ENCODE measurements at regions not wholly inside any gene's neighbourhood (a gene's known extent, or its start where the extent isn't known, plus 50 kb on each side); places are given as distances from the start of the nearest gene placed in this dataset.

DNA sequence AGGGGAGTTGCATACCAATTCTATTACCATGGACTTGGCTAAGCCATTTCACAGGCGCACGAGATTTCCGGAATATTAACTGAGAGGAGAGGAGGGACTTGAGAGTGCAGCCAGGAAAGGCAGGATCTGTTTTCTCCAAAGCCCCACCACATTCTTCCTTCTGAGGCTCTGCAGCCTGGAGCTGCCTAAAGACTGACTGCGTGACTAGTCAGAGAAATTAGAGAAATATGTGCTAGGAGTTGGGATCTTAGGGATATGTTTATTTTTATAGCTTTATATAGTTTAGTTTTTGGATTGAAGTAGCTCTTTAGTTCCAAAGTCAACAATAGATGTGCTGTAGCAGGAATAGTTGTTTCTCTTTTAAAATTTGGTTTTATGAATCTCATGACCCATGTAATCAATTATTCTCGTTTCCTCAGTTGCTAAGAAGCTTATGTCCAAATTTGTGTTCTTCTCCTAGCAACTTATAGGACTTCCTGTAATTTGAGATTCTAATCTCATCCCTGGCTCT is 300.1 kb upstream of the DDX53 start:
- TF ChIP-seq NR3C1 (IDR thresholded peaks at IDR 0.05) (no peak), FOSL2 (IDR thresholded peaks at IDR 0.05) (no peak), FOSL2 (CRISPR knock-in tag; IDR thresholded peaks at IDR 0.05) (no peak)
- TF ChIP-seq, protein P1, sequence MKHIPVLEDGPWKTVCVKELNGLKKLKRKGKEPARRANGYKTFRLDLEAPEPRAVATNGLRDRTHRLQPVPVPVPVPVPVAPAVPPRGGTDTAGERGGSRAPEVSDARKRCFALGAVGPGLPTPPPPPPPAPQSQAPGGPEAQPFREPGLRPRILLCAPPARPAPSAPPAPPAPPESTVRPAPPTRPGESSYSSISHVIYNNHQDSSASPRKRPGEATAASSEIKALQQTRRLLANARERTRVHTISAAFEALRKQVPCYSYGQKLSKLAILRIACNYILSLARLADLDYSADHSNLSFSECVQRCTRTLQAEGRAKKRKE (CRISPR knock-in tag; IDR thresholded peaks at IDR 0.05; ENCODE audit: low read depth) = no peak
- Histone ChIP-seq H3K9me3 (no peaks in the 10 kb centered on the region), H3K4me1 (no peaks in the 10 kb centered on the region), H3K4me3 (no peak overlapping the region), H3K27ac (no peak overlapping the region), H3K4me2 (no peak overlapping the region)
- ChIA-PET CTCF (no interaction called here), POLR2A (no interaction called here)
- no peak for DNase-seq (ENCODE audit: low read depth in 1 of 2, low spot score in 1 of 2)
- ATAC-seq = no peak
- FAIRE-seq = peak; percentile 86
- 13% methylated on average over 5 of the region's 5 CpGs for WGBS (ENCODE audit: missing lambda C conversion rate)

DNA sequence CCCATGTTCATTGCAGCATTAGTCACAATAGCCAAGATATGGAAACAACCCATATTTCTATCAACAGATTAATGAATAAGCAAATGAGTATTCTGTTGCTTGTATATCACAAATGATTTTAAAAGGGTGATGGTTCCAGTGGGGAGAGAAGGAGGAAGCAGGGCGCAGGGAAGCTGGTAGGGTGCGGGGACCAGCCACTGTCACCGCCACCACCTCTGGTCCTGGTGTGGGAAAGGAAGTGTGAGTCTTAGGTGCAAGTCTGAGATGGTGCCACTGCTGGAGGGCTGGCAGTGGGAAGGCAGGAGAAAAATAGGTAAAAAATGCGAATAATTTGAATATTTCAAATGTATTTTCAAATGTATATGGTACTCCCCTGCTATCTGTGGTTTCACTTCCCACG is 286.8 kb upstream of the DDX53 start:
- ATAC-seq (no peak), DNase-seq (ENCODE audit: low read depth in 1 of 2, low spot score in 1 of 2) (no peak), FAIRE-seq (no peak)
- WGBS (ENCODE audit: missing lambda C conversion rate) = 45% methylated on average over 5 of the region's 5 CpGs
- no peak overlapping the region for H3K27ac ChIP-seq
- H3K9me3 ChIP-seq = no peaks in the 10 kb centered on the region
- POLR2A ChIA-PET = no interaction called here
- H3K4me2 ChIP-seq = no peak overlapping the region
- H3K4me3 ChIP-seq = no peak overlapping the region
- H3K4me1 ChIP-seq = no peaks in the 10 kb centered on the region
- TF ChIP-seq CBX2 (IDR thresholded peaks at IDR 0.05; ENCODE audit: borderline replicate concordance, low read depth) (no peak), RCOR1 (IDR thresholded peaks at IDR 0.05; ENCODE audit: low read depth, low read length) (no peak), RFX5 (IDR thresholded peaks at IDR 0.05) (no peak), ZNF302 (CRISPR knock-in tag; IDR thresholded peaks at IDR 0.05) (no peak), JUNB (IDR thresholded peaks at IDR 0.05) (no peak), POLR2A (IDR thresholded peaks at IDR 0.05; ENCODE audit: low read length) (no peak), MAZ (IDR thresholded peaks at IDR 0.05; ENCODE audit: borderline replicate concordance, low read depth, low read length) (no peak), FOSL2 (IDR thresholded peaks at IDR 0.05) (no peak), FOSL2 (CRISPR knock-in tag; IDR thresholded peaks at IDR 0.05) (no peak), NFE2L2 (conservative IDR thresholded peaks at IDR 0.05; ENCODE audit: low read length) (no peak), CHD4 (IDR thresholded peaks at IDR 0.05; ENCODE audit: borderline replicate concordance) (no peak), MYC (IDR thresholded peaks at IDR 0.05; ENCODE audit: borderline replicate concordance, low read length) (no peak), CBX8 (IDR thresholded peaks at IDR 0.05) (no peak), ZFP36 (IDR thresholded peaks at IDR 0.05; ENCODE audit: borderline replicate concordance, partially characterized antibody) (no peak), SMC3 (IDR thresholded peaks at IDR 0.05) (no peak), RARB (CRISPR knock-in tag; IDR thresholded peaks at IDR 0.05) (no peak), FOXS1 (CRISPR knock-in tag; IDR thresholded peaks at IDR 0.05) (no peak), JUN (IDR thresholded peaks at IDR 0.05) (no peak)
- TF ChIP-seq, protein P2, sequence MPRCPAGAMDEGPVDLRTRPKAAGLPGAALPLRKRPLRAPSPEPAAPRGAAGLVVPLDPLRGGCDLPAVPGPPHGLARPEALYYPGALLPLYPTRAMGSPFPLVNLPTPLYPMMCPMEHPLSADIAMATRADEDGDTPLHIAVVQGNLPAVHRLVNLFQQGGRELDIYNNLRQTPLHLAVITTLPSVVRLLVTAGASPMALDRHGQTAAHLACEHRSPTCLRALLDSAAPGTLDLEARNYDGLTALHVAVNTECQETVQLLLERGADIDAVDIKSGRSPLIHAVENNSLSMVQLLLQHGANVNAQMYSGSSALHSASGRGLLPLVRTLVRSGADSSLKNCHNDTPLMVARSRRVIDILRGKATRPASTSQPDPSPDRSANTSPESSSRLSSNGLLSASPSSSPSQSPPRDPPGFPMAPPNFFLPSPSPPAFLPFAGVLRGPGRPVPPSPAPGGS (IDR thresholded peaks at IDR 0.05) = no peak
- TF ChIP-seq, protein P3, sequence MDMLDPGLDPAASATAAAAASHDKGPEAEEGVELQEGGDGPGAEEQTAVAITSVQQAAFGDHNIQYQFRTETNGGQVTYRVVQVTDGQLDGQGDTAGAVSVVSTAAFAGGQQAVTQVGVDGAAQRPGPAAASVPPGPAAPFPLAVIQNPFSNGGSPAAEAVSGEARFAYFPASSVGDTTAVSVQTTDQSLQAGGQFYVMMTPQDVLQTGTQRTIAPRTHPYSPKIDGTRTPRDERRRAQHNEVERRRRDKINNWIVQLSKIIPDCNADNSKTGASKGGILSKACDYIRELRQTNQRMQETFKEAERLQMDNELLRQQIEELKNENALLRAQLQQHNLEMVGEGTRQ (IDR thresholded peaks at IDR 0.05) = no peak
- CTCF ChIA-PET = no interaction called here

DNA sequence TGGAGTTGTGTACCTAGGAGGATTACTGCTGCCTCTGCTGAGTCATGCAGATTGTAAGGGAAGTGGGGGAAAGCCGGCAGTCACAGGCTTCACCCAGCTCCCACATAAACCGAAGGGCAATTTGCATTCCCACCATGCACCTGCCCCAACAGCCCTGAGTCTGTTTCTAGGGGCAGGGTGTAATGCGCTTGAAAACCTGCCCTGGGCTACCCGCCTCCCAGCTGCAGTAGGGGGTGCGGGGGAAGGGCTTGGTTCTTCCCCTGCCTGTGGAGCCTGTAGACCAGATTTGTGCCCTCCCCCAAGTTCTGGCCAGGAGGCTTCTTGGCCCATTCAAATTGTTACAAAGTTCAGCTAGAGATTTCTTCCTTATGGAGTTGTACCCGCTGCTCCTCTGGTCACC is 269.2 kb upstream of the DDX53 start:
- no peak overlapping the region for H3K4me3 ChIP-seq
- CTCF ChIA-PET = no interaction called here
- ATAC-seq = no peak
- H3K4me1 ChIP-seq = no peaks in the 10 kb centered on the region
- peak in 1 of 2 experiments; percentile 0 for DNase-seq (ENCODE audit: low read depth in 1 of 2, low spot score in 1 of 2)
- no peak overlapping the region for H3K4me2 ChIP-seq
- WGBS (ENCODE audit: missing lambda C conversion rate) = 67% methylated on average over 4 of the region's 6 CpGs
- POLR2A ChIA-PET = no interaction called here
- H3K27ac ChIP-seq = no peak overlapping the region
- no peaks in the 10 kb centered on the region for H3K9me3 ChIP-seq
- FAIRE-seq = no peak
- TF ChIP-seq BHLHE40 (IDR thresholded peaks at IDR 0.05; ENCODE audit: low read depth, low read length) (no peak), TP53 (CRISPR knock-in tag; IDR thresholded peaks at IDR 0.05) (no peak), HOXA7 (CRISPR knock-in tag; IDR thresholded peaks at IDR 0.05) (no peak), ZSCAN20 (CRISPR knock-in tag; IDR thresholded peaks at IDR 0.05) (no peak), FOSL2 (IDR thresholded peaks at IDR 0.05) (no peak), FOSL2 (CRISPR knock-in tag; IDR thresholded peaks at IDR 0.05) (no peak), RCOR1 (IDR thresholded peaks at IDR 0.05; ENCODE audit: low read depth, low read length) (no peak), RARB (CRISPR knock-in tag; IDR thresholded peaks at IDR 0.05) (no peak), EP300 (IDR thresholded peaks at IDR 0.05) (no peak), MYC (IDR thresholded peaks at IDR 0.05; ENCODE audit: borderline replicate concordance, low read length) (no peak), KDM5A (IDR thresholded peaks at IDR 0.05) (no peak), GATA3 (IDR thresholded peaks at IDR 0.05; ENCODE audit: borderline replicate concordance) (no peak), RNF2 (IDR thresholded peaks at IDR 0.05; ENCODE audit: borderline replicate concordance, low read depth) (no peak), ZNF302 (CRISPR knock-in tag; IDR thresholded peaks at IDR 0.05) (no peak)
- TF ChIP-seq, protein P4, sequence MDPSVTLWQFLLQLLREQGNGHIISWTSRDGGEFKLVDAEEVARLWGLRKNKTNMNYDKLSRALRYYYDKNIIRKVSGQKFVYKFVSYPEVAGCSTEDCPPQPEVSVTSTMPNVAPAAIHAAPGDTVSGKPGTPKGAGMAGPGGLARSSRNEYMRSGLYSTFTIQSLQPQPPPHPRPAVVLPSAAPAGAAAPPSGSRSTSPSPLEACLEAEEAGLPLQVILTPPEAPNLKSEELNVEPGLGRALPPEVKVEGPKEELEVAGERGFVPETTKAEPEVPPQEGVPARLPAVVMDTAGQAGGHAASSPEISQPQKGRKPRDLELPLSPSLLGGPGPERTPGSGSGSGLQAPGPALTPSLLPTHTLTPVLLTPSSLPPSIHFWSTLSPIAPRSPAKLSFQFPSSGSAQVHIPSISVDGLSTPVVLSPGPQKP (IDR thresholded peaks at IDR 0.05; ENCODE audit: low read depth, low read length) = no peak
- TF ChIP-seq, protein P2 (IDR thresholded peaks at IDR 0.05) = no peak
- TF ChIP-seq, protein P5, sequence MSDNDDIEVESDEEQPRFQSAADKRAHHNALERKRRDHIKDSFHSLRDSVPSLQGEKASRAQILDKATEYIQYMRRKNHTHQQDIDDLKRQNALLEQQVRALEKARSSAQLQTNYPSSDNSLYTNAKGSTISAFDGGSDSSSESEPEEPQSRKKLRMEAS (IDR thresholded peaks at IDR 0.05) = no peak
